HEK293 (cell line): ENCODE measurements at regions not wholly inside any gene's neighbourhood (a gene's known extent, or its start where the extent isn't known, plus 50 kb on each side); places are given as distances from the start of the nearest gene placed in this dataset.

ENCODE experiments used
- CTCF ChIA-PET: fragments of 350-600 bp; formaldehyde crosslinking; extraction: SDS; loops from one replicate; lab custom pipeline; 2021; ENCODE audit warnings: antibody characterized with exemption; lab: Yijun Ruan, JAX
- POLR2A ChIA-PET: fragments of 300-600 bp; formaldehyde crosslinking; extraction: SDS; loops from one replicate; lab custom pipeline; 2020; ENCODE audit warnings: antibody characterized with exemption, inconsistent platforms; lab: Yijun Ruan, JAX
- H3K27ac ChIP-seq: fragments of 200-500 bp; sonication (Bioruptor generic); 2 replicates; pipeline ENCODE4 v1.5.1; 2014; ENCODE audit warnings: low read depth, low read length, control low read depth, inconsistent platforms; ENCODE audit errors: extremely low read depth
- H3K36me3 ChIP-seq, 2 experiments: fragments of 200-500 bp in 1 of 2; sonication (Bioruptor generic) in 1 of 2; 1 replicate in 1 of 2; 2 replicates in 1 of 2; pipeline ENCODE4 v1.5.1; 2014 to 2017; ENCODE audit warnings: inconsistent platforms in 2 of 2, low read length in 2 of 2; ENCODE audit not compliant: control insufficient read depth in 2 of 2, insufficient read depth in 1 of 2
- H3K4me1 ChIP-seq: fragments of 200-500 bp; sonication (Bioruptor generic); 2 replicates; pipeline ENCODE4 v1.5.1; 2014; ENCODE audit warnings: mild to moderate bottlenecking, low read length, inconsistent platforms; ENCODE audit not compliant: control insufficient read depth, insufficient read depth
- H3K4me3 ChIP-seq: 2 replicates; pipeline ENCODE4 v1.5.1; 2011; ENCODE audit warnings: low read depth, mild to moderate bottlenecking, control low read depth, low read length, moderate library complexity
- H3K9me3 ChIP-seq: fragments of 200-500 bp; sonication (Bioruptor generic); 2 replicates; pipeline ENCODE4 v1.5.1; 2014; ENCODE audit warnings: low read depth, low read length, inconsistent platforms; ENCODE audit not compliant: control insufficient read depth, insufficient read depth
- KLF9 ChIP-seq: fragments of 450-650 bp; formaldehyde crosslinking; IDR thresholded peaks from 2 replicates; pipeline ENCODE4 v1.5.1; 2016; ENCODE audit warnings: missing biosample characterization, missing genetic modification characterization, low read depth
- MEIS1 ChIP-seq: sonication (generic); formaldehyde crosslinking; IDR thresholded peaks from 2 replicates; pipeline ENCODE4 v1.8.1; 2022; ENCODE audit warnings: missing genetic modification reagents, mild to moderate bottlenecking, borderline replicate concordance
- MYNN ChIP-seq: fragments of 450-650 bp; formaldehyde crosslinking; IDR thresholded peaks from 2 replicates; pipeline ENCODE4 v1.5.1; 2016; ENCODE audit warnings: missing biosample characterization, missing genetic modification characterization, borderline replicate concordance
- OVOL3 ChIP-seq: fragments of 450-650 bp; formaldehyde crosslinking; IDR thresholded peaks from 2 replicates; pipeline ENCODE4 v1.5.1; 2016; ENCODE audit warnings: missing biosample characterization, missing genetic modification characterization
- TCF7L2 ChIP-seq: IDR thresholded peaks from 2 replicates; pipeline ENCODE4 v1.6.1; 2011; ENCODE audit warnings: low read depth, mild to moderate bottlenecking, inconsistent platforms, low read length, moderate library complexity, borderline replicate concordance
- WT1 ChIP-seq: fragments of 450-650 bp; formaldehyde crosslinking; IDR thresholded peaks from 2 replicates; pipeline ENCODE4 v1.5.1; 2016; ENCODE audit warnings: missing biosample characterization, missing genetic modification characterization
- YY2 ChIP-seq: fragments of 450-650 bp; formaldehyde crosslinking; IDR thresholded peaks from 2 replicates; pipeline ENCODE4 v1.5.1; 2016; ENCODE audit warnings: missing biosample characterization, missing genetic modification characterization
- ZBTB1 ChIP-seq: fragments of 450-650 bp; formaldehyde crosslinking; IDR thresholded peaks from 2 replicates; pipeline ENCODE4 v1.5.1; 2016; ENCODE audit warnings: missing biosample characterization, missing genetic modification characterization
- ZEB2 ChIP-seq: fragments of 450-650 bp; formaldehyde crosslinking; IDR thresholded peaks from 2 replicates; pipeline ENCODE4 v1.5.1; 2016; ENCODE audit warnings: missing biosample characterization, missing genetic modification characterization
- ZFP69B ChIP-seq: fragments of 450-650 bp; formaldehyde crosslinking; IDR thresholded peaks from 2 replicates; pipeline ENCODE4 v1.5.1; 2016; ENCODE audit warnings: missing biosample characterization, missing genetic modification characterization
- ZNF184 ChIP-seq: fragments of 450-650 bp; IDR thresholded peaks from 2 replicates; pipeline ENCODE4 v1.5.1; 2018; ENCODE audit warnings: missing biosample characterization, mild to moderate bottlenecking, missing genetic modification characterization
- ZNF19 ChIP-seq: fragments of 450-650 bp; formaldehyde crosslinking; IDR thresholded peaks from 2 replicates; pipeline ENCODE4; 2016; ENCODE audit warnings: missing biosample characterization, missing genetic modification characterization, low read depth
- ZNF37A ChIP-seq: fragments of 450-650 bp; IDR thresholded peaks from 2 replicates; pipeline ENCODE4 v1.5.1; 2018; ENCODE audit warnings: missing biosample characterization, missing genetic modification characterization
- ZNF394 ChIP-seq: fragments of 450-650 bp; formaldehyde crosslinking; IDR thresholded peaks from 2 replicates; pipeline ENCODE4 v1.5.1; 2016; ENCODE audit warnings: missing biosample characterization, missing genetic modification characterization, mild to moderate bottlenecking, moderate library complexity, borderline replicate concordance
- ZNF473 ChIP-seq: fragments of 450-650 bp; formaldehyde crosslinking; IDR thresholded peaks from 2 replicates; pipeline ENCODE4 v1.5.1; 2017; ENCODE audit warnings: missing biosample characterization, missing genetic modification characterization
- ZNF510 ChIP-seq: fragments of 450-650 bp; formaldehyde crosslinking; IDR thresholded peaks from 2 replicates; pipeline ENCODE4 v1.5.1; 2018; ENCODE audit warnings: mild to moderate bottlenecking, missing genetic modification characterization, missing biosample characterization; ENCODE audit not compliant: insufficient replicate concordance
- ZNF530 ChIP-seq: fragments of 450-650 bp; formaldehyde crosslinking; IDR thresholded peaks from 2 replicates; pipeline ENCODE4 v1.5.1; 2016; ENCODE audit warnings: low read depth, missing biosample characterization, missing genetic modification characterization
- ZNF544 ChIP-seq: fragments of 450-650 bp; formaldehyde crosslinking; IDR thresholded peaks from 2 replicates; pipeline ENCODE4 v1.5.0; 2017; ENCODE audit warnings: missing biosample characterization, missing genetic modification characterization
- ZNF623 ChIP-seq: fragments of 450-650 bp; formaldehyde crosslinking; IDR thresholded peaks from 2 replicates; pipeline ENCODE4 v1.5.1; 2016; ENCODE audit warnings: missing biosample characterization, missing genetic modification characterization
- ZNF629 ChIP-seq: fragments of 450-650 bp; formaldehyde crosslinking; IDR thresholded peaks from 2 replicates; pipeline ENCODE4 v1.5.1; 2017; ENCODE audit warnings: missing biosample characterization, missing genetic modification characterization
- ZNF654 ChIP-seq: fragments of 450-650 bp; formaldehyde crosslinking; IDR thresholded peaks from 2 replicates; pipeline ENCODE4 v1.5.1; 2016; ENCODE audit warnings: low read depth, missing biosample characterization, missing genetic modification characterization
- ZNF747 ChIP-seq: fragments of 450-650 bp; formaldehyde crosslinking; IDR thresholded peaks from 2 replicates; pipeline ENCODE4 v1.5.1; 2016; ENCODE audit warnings: missing biosample characterization, missing genetic modification characterization
- ZNF776 ChIP-seq: fragments of 450-650 bp; formaldehyde crosslinking; IDR thresholded peaks from 2 replicates; pipeline ENCODE4 v1.5.0; 2017; ENCODE audit warnings: missing biosample characterization, missing genetic modification characterization, borderline replicate concordance
- ZNF843 ChIP-seq: fragments of 450-650 bp; formaldehyde crosslinking; IDR thresholded peaks from 2 replicates; pipeline ENCODE4 v1.5.1; 2016; ENCODE audit warnings: missing biosample characterization, missing genetic modification characterization
- ZXDB ChIP-seq: fragments of 450-650 bp; formaldehyde crosslinking; IDR thresholded peaks from 2 replicates; pipeline ENCODE4 v1.5.1; 2016; ENCODE audit warnings: missing biosample characterization, missing genetic modification characterization
- TF ChIP-seq, protein P1 (sequence below): fragments of 450-650 bp; formaldehyde crosslinking; IDR thresholded peaks from 2 replicates; pipeline ENCODE4 v1.5.1; 2016; ENCODE audit warnings: missing biosample characterization, missing genetic modification characterization
- TF ChIP-seq, protein P2 (sequence below): fragments of 450-650 bp; formaldehyde crosslinking; IDR thresholded peaks from 2 replicates; pipeline ENCODE4 v1.5.1; 2016; ENCODE audit warnings: missing biosample characterization, missing genetic modification characterization
- TF ChIP-seq, protein P3 (sequence below): fragments of 450-650 bp; formaldehyde crosslinking; IDR thresholded peaks from 2 replicates; pipeline ENCODE4 v1.5.1; 2017; ENCODE audit warnings: missing biosample characterization, missing genetic modification characterization
- TF ChIP-seq, protein P4 (sequence below): fragments of 450-650 bp; formaldehyde crosslinking; IDR thresholded peaks from 2 replicates; pipeline ENCODE4 v1.5.1; 2016; ENCODE audit warnings: missing biosample characterization, missing genetic modification characterization, low read depth

- no peaks in the 10 kb centered on the region for H3K9me3 ChIP-seq
- H3K4me1 ChIP-seq, result no peaks in the 10 kb centered on the region
- CTCF ChIA-PET, result no interaction called here
- no peaks in the 10 kb centered on the region for H3K36me3 ChIP-seq
- POLR2A ChIA-PET, result no interaction called here
- TF ChIP-seq ZNF37A (no peak), ZXDB (tag by site-specific recombination) (no peak), WT1 (no peak), YY2 (no peak), ZNF629 (tag by site-specific recombination) (no peak), ZNF530 (tag by site-specific recombination) (no peak), OVOL3 (no peak), KLF9 (tag by site-specific recombination) (no peak)
- TF ChIP-seq, protein P1, sequence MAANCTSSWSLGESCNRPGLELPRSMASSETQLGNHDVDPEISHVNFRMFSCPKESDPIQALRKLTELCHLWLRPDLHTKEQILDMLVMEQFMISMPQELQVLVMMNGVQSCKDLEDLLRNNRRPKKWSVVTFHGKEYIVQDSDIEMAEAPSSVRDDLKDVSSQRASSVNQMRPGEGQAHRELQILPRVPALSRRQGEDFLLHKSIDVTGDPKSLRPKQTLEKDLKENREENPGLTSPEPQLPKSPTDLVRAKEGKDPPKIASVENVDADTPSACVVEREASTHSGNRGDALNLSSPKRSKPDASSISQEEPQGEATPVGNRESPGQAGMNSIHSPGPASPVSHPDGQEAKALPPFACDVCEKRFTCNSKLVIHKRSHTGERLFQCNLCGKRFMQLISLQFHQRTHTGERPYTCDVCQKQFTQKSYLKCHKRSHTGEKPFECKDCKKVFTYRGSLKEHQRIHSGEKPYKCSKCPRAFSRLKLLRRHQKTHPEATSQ (tag by site-specific recombination), result no peak
- TF ChIP-seq, protein P2, sequence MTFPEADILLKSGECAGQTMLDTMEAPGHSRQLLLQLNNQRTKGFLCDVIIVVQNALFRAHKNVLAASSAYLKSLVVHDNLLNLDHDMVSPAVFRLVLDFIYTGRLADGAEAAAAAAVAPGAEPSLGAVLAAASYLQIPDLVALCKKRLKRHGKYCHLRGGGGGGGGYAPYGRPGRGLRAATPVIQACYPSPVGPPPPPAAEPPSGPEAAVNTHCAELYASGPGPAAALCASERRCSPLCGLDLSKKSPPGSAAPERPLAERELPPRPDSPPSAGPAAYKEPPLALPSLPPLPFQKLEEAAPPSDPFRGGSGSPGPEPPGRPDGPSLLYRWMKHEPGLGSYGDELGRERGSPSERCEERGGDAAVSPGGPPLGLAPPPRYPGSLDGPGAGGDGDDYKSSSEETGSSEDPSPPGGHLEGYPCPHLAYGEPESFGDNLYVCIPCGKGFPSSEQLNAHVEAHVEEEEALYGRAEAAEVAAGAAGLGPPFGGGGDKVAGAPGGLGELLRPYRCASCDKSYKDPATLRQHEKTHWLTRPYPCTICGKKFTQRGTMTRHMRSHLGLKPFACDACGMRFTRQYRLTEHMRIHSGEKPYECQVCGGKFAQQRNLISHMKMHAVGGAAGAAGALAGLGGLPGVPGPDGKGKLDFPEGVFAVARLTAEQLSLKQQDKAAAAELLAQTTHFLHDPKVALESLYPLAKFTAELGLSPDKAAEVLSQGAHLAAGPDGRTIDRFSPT (tag by site-specific recombination), result no peak
- H3K4me3 ChIP-seq, result no peak overlapping the region
- no peak overlapping the region for H3K27ac ChIP-seq
Measured at GRCh38 chr16:65751622-65752521, 614.6 kb upstream of the CDH5 start.

DNA sequence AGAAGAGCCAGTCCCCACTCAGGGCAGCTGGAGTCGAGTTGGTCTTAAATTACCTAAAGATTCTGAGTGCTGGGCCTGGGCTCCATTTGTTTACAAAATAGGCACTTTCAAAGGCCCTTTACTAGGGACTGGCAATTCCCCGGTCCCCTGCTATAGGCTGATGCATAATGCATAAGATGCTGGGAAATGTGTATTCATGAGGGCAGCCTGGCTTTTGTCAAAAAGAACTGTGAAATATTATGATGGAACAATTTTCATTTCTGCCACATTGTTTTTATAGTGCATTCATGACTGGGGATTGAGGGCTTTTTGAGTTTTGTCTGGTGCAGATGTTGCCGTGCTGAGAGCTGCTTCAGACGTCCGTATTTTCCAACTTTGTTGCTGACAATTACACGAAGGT is 617.0 kb upstream of the CDH5 start:
- no peak overlapping the region for H3K27ac ChIP-seq
- no peak overlapping the region for H3K4me3 ChIP-seq
- CTCF ChIA-PET, result no interaction called here
- no peaks in the 10 kb centered on the region for H3K4me1 ChIP-seq
- TF ChIP-seq, protein P3, sequence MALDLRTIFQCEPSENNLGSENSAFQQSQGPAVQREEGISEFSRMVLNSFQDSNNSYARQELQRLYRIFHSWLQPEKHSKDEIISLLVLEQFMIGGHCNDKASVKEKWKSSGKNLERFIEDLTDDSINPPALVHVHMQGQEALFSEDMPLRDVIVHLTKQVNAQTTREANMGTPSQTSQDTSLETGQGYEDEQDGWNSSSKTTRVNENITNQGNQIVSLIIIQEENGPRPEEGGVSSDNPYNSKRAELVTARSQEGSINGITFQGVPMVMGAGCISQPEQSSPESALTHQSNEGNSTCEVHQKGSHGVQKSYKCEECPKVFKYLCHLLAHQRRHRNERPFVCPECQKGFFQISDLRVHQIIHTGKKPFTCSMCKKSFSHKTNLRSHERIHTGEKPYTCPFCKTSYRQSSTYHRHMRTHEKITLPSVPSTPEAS, result no peak
- TF ChIP-seq ZNF544 (tag by site-specific recombination) (no peak), ZNF654 (tag by site-specific recombination) (no peak), ZNF473 (tag by site-specific recombination) (no peak), ZEB2 (tag by site-specific recombination) (no peak), ZNF394 (tag by site-specific recombination) (no peak), ZNF37A (no peak), ZNF19 (no peak), MYNN (tag by site-specific recombination) (no peak), ZFP69B (tag by site-specific recombination) (no peak), ZNF747 (tag by site-specific recombination) (no peak), TCF7L2 (no peak), ZNF184 (tag by site-specific recombination) (no peak), MEIS1 (no peak), ZNF776 (tag by site-specific recombination) (no peak), ZNF623 (tag by site-specific recombination) (no peak), ZNF510 (tag by site-specific recombination) (no peak), ZBTB1 (tag by site-specific recombination) (no peak), ZNF843 (tag by site-specific recombination) (no peak)
- TF ChIP-seq, protein P4, sequence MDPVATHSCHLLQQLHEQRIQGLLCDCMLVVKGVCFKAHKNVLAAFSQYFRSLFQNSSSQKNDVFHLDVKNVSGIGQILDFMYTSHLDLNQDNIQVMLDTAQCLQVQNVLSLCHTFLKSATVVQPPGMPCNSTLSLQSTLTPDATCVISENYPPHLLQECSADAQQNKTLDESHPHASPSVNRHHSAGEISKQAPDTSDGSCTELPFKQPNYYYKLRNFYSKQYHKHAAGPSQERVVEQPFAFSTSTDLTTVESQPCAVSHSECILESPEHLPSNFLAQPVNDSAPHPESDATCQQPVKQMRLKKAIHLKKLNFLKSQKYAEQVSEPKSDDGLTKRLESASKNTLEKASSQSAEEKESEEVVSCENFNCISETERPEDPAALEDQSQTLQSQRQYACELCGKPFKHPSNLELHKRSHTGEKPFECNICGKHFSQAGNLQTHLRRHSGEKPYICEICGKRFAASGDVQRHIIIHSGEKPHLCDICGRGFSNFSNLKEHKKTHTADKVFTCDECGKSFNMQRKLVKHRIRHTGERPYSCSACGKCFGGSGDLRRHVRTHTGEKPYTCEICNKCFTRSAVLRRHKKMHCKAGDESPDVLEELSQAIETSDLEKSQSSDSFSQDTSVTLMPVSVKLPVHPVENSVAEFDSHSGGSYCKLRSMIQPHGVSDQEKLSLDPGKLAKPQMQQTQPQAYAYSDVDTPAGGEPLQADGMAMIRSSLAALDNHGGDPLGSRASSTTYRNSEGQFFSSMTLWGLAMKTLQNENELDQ (tag by site-specific recombination), result no peak
- H3K36me3 ChIP-seq, result no peaks in the 10 kb centered on the region
- POLR2A ChIA-PET, result no interaction called here
- H3K9me3 ChIP-seq, result no peaks in the 10 kb centered on the region
